K562 (cell line): ENCODE measurements at regions not wholly inside any gene's neighbourhood (a gene's known extent, or its start where the extent isn't known, plus 50 kb on each side); places are given as distances from the start of the nearest gene placed in this dataset.

Source experiments
- ATAC-seq: fragments of 200-7000 bp; cut with Tn5 transposase; 3 replicates; pipeline ENCODE4 v1.9.1; 2020; ENCODE audit warnings: moderate library complexity
- BruUV-seq: library from RNA; stranded (reverse); fragments of 400-500 nt; replicated peaks from 2 replicates; lab custom pipeline; 2021; lab: Mats Ljungman, UMichigan
- CTCF ChIA-PET: fragments of 300-600 bp; formaldehyde crosslinking; extraction: SDS; loops from one replicate; lab custom pipeline; 2021; ENCODE audit warnings: low intra/inter-chr PET ratio; lab: Yijun Ruan, JAX
- POLR2A ChIA-PET: fragments of 300-600, 350-650 bp; sonication (Branson Sonifier 250); formaldehyde crosslinking; extraction: SDS; loops from one replicate; lab custom pipeline; 2021; ENCODE audit warnings: antibody characterized with exemption, inconsistent platforms; lab: Yijun Ruan, JAX
- DNase-seq, 4 experiments: peaks; one replicate each; pipeline versions ENCODE4 v3.0.0 to v3.0.0-alpha.2; 2011 to 2018; ENCODE audit warnings: low spot score in 3 of 4, mixed read lengths in 3 of 4; ENCODE audit errors: extremely low read depth in 1 of 4
- FAIRE-seq: peaks from 2 replicates; lab custom pipeline; 2011; peaks lifted over from hg19 to GRCh38; lab: Jason Lieb, UNC
- H2AFZ ChIP-seq: 2 replicates; pipeline ENCODE4 v1.6.0; 2011; ENCODE audit warnings: low read depth, low read length, control low read depth, inconsistent platforms
- H3K27ac ChIP-seq: fragments of 200-600 bp; 3 replicates; pipeline ENCODE4 v1.8.0; 2011; ENCODE audit warnings: low read depth, mild to moderate bottlenecking, control low read depth, inconsistent platforms, low read length, moderate library complexity, mixed read lengths; ENCODE audit errors: extremely low read depth
- H3K27me3 ChIP-seq, 2 experiments: fragments of 300-600 bp in 1 of 2; 2 replicates in 1 of 2; 3 replicates in 1 of 2; pipeline versions ENCODE4 v1.6.0 to v1.8.0; 2011; ENCODE audit warnings: inconsistent platforms in 2 of 2, low read length in 2 of 2, mild to moderate bottlenecking in 1 of 2, mixed read lengths in 1 of 2, moderate library complexity in 1 of 2; ENCODE audit not compliant: control insufficient read depth in 2 of 2, insufficient read depth in 2 of 2
- H3K36me3 ChIP-seq: fragments of 300-600 bp; 3 replicates; pipeline ENCODE4 v1.8.0; 2011; ENCODE audit warnings: mild to moderate bottlenecking, low read length, inconsistent platforms; ENCODE audit not compliant: control insufficient read depth, insufficient read depth
- H3K4me1 ChIP-seq, 2 experiments: fragments of 200-600 bp in 1 of 2; replicated peaks in 1 of 2; 2 replicates in 1 of 2; 3 replicates in 1 of 2; pipeline versions ENCODE4 v1.5.1 to v1.8.0; 2011; ENCODE audit warnings: inconsistent platforms in 2 of 2, low read length in 2 of 2, mild to moderate bottlenecking in 1 of 2, mixed read lengths in 1 of 2, moderate library complexity in 1 of 2; ENCODE audit not compliant: control insufficient read depth in 2 of 2, insufficient read depth in 2 of 2
- H3K4me2 ChIP-seq: 2 replicates; pipeline ENCODE4 v1.6.1; 2011; ENCODE audit warnings: low read length, control low read depth, inconsistent platforms, mixed read lengths; ENCODE audit not compliant: insufficient read depth
- H3K4me3 ChIP-seq: fragments of 200-600 bp; sonication (generic), shearing (Covaris generic); 2 replicates; pipeline ENCODE4 v1.5.1; 2016; ENCODE audit warnings: control low read depth, inconsistent platforms
- H3K79me2 ChIP-seq: fragments of 200-600 bp; 3 replicates; pipeline ENCODE4 v1.8.0; 2011; ENCODE audit warnings: low read length, inconsistent platforms; ENCODE audit not compliant: control insufficient read depth, insufficient read depth
- H3K9ac ChIP-seq, 2 experiments: 2 replicates each; pipeline versions ENCODE4 v1.6.0 to v1.6.1; 2011; ENCODE audit warnings: low read depth in 2 of 2, low read length in 2 of 2, control low read depth in 1 of 2, inconsistent platforms in 1 of 2, mild to moderate bottlenecking in 1 of 2, mixed read lengths in 1 of 2; ENCODE audit not compliant: insufficient read depth in 1 of 2
- H3K9me1 ChIP-seq: one replicate; pipeline ENCODE4 v1.6.0; 2011; ENCODE audit warnings: inconsistent platforms, mild to moderate bottlenecking, low read length, moderate library complexity; ENCODE audit not compliant: control insufficient read depth, insufficient read depth
- H3K9me3 ChIP-seq: replicated peaks from 2 replicates; pipeline ENCODE4 v1.5.1; 2011; ENCODE audit warnings: low read depth, low read length, inconsistent platforms; ENCODE audit not compliant: control insufficient read depth, insufficient read depth
- H4K20me1 ChIP-seq: replicated peaks from 2 replicates; pipeline ENCODE4 v1.6.1; 2011; ENCODE audit warnings: low read length, inconsistent platforms, mixed read lengths; ENCODE audit not compliant: control insufficient read depth, insufficient read depth
- CHCHD3 ChIP-seq: fragments of 250-450 bp; sonication (Bioruptor Pico); IDR thresholded peaks from 2 replicates; pipeline ENCODE4 v2.1.2; 2022; ENCODE audit warnings: mild to moderate bottlenecking
- EWSR1 ChIP-seq: fragments of 450-650 bp; IDR thresholded peaks from 2 replicates; pipeline ENCODE4 v1.6.1; 2018; ENCODE audit warnings: borderline replicate concordance, mild to moderate bottlenecking, low read depth, moderate library complexity; ENCODE audit not compliant: partially characterized antibody
- FOXP1 ChIP-seq: sonication (generic); formaldehyde crosslinking; IDR thresholded peaks from 2 replicates; pipeline ENCODE4 v1.8.0; 2022; ENCODE audit warnings: mild to moderate bottlenecking, missing genetic modification reagents
- KLF10 ChIP-seq: fragments of 250-450 bp; sonication (Bioruptor Pico); IDR thresholded peaks from 2 replicates; pipeline ENCODE4 v1.6.1; 2021; ENCODE audit warnings: matching md5 sums
- MAFF ChIP-seq: IDR thresholded peaks from 2 replicates; pipeline ENCODE4 v1.6.1; 2012; ENCODE audit warnings: low read length, improper control_type of control experiment
- PCBP2 ChIP-seq: fragments of 200-400 bp; formaldehyde crosslinking; IDR thresholded peaks from 2 replicates; pipeline ENCODE4 v1.6.1; 2018; ENCODE audit warnings: low read length, low read depth, mild to moderate bottlenecking, moderate library complexity; ENCODE audit not compliant: poor library complexity, severe bottlenecking
- PHF21A ChIP-seq: fragments of 450-650 bp; IDR thresholded peaks from 2 replicates; pipeline ENCODE4 v1.6.1; 2017; ENCODE audit warnings: low read depth, borderline replicate concordance
- PPARD ChIP-seq: fragments of 250-450 bp; sonication (Bioruptor Pico); IDR thresholded peaks from 2 replicates; pipeline ENCODE4 v1.8.0; 2022; ENCODE audit warnings: inconsistent platforms, mild to moderate bottlenecking, moderate library complexity
- ZEB2 ChIP-seq: fragments of 450-650 bp; IDR thresholded peaks from 2 replicates; pipeline ENCODE4 v1.6.1; 2016
- ZNF431 ChIP-seq: sonication (generic); formaldehyde crosslinking; IDR thresholded peaks from 2 replicates; pipeline ENCODE4 v1.8.0; 2022; ENCODE audit warnings: mild to moderate bottlenecking, missing genetic modification reagents
- WGBS: fragments of 100-300 bp; shearing (Covaris generic); methylation state at CpG from one replicate; pipeline ENCODE4 v1.1.6; 2016; ENCODE audit warnings: low coverage, mixed read lengths; ENCODE audit not compliant: insufficient coverage; ENCODE audit errors: missing lambda C conversion rate; 5-methylcytosine and 5-hydroxymethylcytosine counted together
- in situ Hi-C: fragments of 300-500 bp; cut with MboI; formaldehyde crosslinking; loops from 4 replicates; pipeline ENCODE4 v1.15.0; 2018; ENCODE audit warnings: inconsistent platforms, mixed read lengths
- intact Hi-C: fragments of 100-400 bp; cut with micrococcal nuclease; formaldehyde crosslinking; loops from 2 replicates; pipeline ENCODE4 v1.14.2; 2022
- TF ChIP-seq, protein P1 (sequence below): fragments of 250-450 bp; sonication (Bioruptor Pico); IDR thresholded peaks from 2 replicates; pipeline ENCODE4 v1.4.0; 2020; ENCODE audit warnings: mild to moderate bottlenecking, moderate library complexity
- TF ChIP-seq, protein P2 (sequence below): fragments of 250-450 bp; sonication (Bioruptor Pico); IDR thresholded peaks from 2 replicates; pipeline ENCODE4 v1.5.0; 2021
- TF ChIP-seq, protein P3 (sequence below), 2 experiments: IDR thresholded peaks; 2 replicates each; pipeline ENCODE4 v1.6.1; 2012; ENCODE audit warnings: improper control_type of control experiment in 2 of 2, low read depth in 2 of 2, low read length in 2 of 2, borderline replicate concordance in 1 of 2
- TF ChIP-seq, protein P4 (sequence below): fragments of 250-450 bp; sonication (Bioruptor Pico); IDR thresholded peaks from 2 replicates; pipeline ENCODE4 v1.4.0; 2020
- TF ChIP-seq, protein P5 (sequence below): sonication (generic); formaldehyde crosslinking; IDR thresholded peaks from 2 replicates; pipeline ENCODE4 v1.8.0; 2022; ENCODE audit warnings: missing genetic modification reagents, mild to moderate bottlenecking, borderline replicate concordance

DNA sequence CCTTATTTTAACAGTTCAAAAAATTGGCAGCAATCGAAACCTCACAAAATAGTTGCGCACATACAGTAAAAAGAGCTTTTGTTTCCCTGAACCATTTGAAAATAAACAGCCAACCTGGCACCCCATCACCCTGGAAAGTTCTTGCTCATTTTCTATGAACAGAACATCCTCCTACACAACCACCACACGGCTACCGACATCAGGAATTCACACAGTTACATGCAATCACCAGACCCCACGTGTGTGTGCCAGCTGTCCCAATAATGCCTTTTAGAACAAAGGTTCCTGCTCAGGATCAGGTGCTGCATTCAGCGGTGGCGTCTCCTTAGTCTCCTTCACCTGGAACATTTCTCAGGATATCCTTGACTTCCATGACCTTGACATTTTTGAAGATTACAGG is 186.5 kb downstream of the KLF13 start:
- no peak for ATAC-seq
- no peaks in the 10 kb centered on the region for H3K79me2 ChIP-seq
- H3K27me3 ChIP-seq, result peaks cover 0 to under 1% of the 10 kb centered on the region in 2 experiments; a peak in 1 of 5 replicates
- H3K9me3 ChIP-seq, result no peaks in the 10 kb centered on the region
- CTCF ChIA-PET, result no interaction called here
- WGBS, result 0% methylated on average over 7 of the region's 7 CpGs
- no peaks in the 10 kb centered on the region for H3K9me1 ChIP-seq
- no peaks in the 10 kb centered on the region for H4K20me1 ChIP-seq
- no peak for DNase-seq
- no peak overlapping the region for H3K9ac ChIP-seq
- H3K4me2 ChIP-seq, result no peak overlapping the region
- H3K36me3 ChIP-seq, result no peaks in the 10 kb centered on the region
- POLR2A ChIA-PET, result no interaction called here
- no peak overlapping the region for H2AFZ ChIP-seq
- peaks cover 0 to 4% of the 10 kb centered on the region in 2 experiments; a peak in 3 of 5 replicates for H3K4me1 ChIP-seq
- no peak for FAIRE-seq
- H3K4me3 ChIP-seq, result no peak overlapping the region
- no TSS peak for BruUV-seq
- in situ Hi-C loops, result no loop called here
- intact Hi-C loops, result no loop called here
- H3K27ac ChIP-seq, result no peak overlapping the region
- TF ChIP-seq, protein P1, sequence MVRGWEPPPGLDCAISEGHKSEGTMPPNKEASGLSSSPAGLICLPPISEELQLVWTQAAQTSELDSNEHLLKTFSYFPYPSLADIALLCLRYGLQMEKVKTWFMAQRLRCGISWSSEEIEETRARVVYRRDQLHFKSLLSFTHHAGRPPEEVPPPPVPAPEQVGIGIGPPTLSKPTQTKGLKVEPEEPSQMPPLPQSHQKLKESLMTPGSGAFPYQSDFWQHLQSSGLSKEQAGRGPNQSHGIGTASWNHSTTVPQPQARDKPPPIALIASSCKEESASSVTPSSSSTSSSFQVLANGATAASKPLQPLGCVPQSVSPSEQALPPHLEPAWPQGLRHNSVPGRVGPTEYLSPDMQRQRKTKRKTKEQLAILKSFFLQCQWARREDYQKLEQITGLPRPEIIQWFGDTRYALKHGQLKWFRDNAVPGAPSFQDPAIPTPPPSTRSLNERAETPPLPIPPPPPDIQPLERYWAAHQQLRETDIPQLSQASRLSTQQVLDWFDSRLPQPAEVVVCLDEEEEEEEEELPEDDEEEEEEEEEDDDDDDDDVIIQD (CRISPR knock-in tag), result no peak
- TF ChIP-seq, protein P2, sequence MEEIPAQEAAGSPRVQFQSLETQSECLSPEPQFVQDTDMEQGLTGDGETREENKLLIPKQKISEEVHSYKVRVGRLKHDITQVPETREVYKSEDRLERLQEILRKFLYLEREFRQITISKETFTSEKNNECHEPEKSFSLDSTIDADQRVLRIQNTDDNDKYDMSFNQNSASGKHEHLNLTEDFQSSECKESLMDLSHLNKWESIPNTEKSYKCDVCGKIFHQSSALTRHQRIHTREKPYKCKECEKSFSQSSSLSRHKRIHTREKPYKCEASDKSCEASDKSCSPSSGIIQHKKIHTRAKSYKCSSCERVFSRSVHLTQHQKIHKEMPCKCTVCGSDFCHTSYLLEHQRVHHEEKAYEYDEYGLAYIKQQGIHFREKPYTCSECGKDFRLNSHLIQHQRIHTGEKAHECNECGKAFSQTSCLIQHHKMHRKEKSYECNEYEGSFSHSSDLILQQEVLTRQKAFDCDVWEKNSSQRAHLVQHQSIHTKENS (CRISPR knock-in tag), result no peak
- TF ChIP-seq, protein P3, sequence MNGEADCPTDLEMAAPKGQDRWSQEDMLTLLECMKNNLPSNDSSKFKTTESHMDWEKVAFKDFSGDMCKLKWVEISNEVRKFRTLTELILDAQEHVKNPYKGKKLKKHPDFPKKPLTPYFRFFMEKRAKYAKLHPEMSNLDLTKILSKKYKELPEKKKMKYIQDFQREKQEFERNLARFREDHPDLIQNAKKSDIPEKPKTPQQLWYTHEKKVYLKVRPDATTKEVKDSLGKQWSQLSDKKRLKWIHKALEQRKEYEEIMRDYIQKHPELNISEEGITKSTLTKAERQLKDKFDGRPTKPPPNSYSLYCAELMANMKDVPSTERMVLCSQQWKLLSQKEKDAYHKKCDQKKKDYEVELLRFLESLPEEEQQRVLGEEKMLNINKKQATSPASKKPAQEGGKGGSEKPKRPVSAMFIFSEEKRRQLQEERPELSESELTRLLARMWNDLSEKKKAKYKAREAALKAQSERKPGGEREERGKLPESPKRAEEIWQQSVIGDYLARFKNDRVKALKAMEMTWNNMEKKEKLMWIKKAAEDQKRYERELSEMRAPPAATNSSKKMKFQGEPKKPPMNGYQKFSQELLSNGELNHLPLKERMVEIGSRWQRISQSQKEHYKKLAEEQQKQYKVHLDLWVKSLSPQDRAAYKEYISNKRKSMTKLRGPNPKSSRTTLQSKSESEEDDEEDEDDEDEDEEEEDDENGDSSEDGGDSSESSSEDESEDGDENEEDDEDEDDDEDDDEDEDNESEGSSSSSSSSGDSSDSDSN (IDR thresholded peaks at IDR 0.05; ENCODE audit: borderline replicate concordance in 1 of 2, low read depth in 2 of 2, low read length in 2 of 2), result no peak
- TF ChIP-seq PPARD (CRISPR knock-in tag) (no peak), PHF21A (no peak), EWSR1 (no peak), ZNF431 (CRISPR knock-in tag) (no peak), PCBP2 (no peak), CHCHD3 (CRISPR knock-in tag) (no peak), MAFF (no peak), KLF10 (CRISPR knock-in tag) (no peak), ZEB2 (no peak), FOXP1 (CRISPR knock-in tag) (no peak)
- TF ChIP-seq, protein P4, sequence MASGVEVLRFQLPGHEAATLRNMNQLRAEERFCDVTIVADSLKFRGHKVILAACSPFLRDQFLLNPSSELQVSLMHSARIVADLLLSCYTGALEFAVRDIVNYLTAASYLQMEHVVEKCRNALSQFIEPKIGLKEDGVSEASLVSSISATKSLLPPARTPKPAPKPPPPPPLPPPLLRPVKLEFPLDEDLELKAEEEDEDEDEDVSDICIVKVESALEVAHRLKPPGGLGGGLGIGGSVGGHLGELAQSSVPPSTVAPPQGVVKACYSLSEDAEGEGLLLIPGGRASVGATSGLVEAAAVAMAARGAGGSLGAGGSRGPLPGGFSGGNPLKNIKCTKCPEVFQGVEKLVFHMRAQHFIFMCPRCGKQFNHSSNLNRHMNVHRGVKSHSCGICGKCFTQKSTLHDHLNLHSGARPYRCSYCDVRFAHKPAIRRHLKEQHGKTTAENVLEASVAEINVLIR (CRISPR knock-in tag), result no peak
- TF ChIP-seq, protein P5, sequence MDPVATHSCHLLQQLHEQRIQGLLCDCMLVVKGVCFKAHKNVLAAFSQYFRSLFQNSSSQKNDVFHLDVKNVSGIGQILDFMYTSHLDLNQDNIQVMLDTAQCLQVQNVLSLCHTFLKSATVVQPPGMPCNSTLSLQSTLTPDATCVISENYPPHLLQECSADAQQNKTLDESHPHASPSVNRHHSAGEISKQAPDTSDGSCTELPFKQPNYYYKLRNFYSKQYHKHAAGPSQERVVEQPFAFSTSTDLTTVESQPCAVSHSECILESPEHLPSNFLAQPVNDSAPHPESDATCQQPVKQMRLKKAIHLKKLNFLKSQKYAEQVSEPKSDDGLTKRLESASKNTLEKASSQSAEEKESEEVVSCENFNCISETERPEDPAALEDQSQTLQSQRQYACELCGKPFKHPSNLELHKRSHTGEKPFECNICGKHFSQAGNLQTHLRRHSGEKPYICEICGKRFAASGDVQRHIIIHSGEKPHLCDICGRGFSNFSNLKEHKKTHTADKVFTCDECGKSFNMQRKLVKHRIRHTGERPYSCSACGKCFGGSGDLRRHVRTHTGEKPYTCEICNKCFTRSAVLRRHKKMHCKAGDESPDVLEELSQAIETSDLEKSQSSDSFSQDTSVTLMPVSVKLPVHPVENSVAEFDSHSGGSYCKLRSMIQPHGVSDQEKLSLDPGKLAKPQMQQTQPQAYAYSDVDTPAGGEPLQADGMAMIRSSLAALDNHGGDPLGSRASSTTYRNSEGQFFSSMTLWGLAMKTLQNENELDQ (CRISPR knock-in tag), result no peak
